ENCODE measurements at regions not wholly inside any gene's neighbourhood (a gene's known extent, or its start where the extent isn't known, plus 50 kb on each side); places are given as distances from the start of the nearest gene placed in this dataset.

GRCh38 chr2:118309257-118309945 lies 221.1 kb downstream of the INSIG2 start:
- TF ChIP-seq, protein P1, sequence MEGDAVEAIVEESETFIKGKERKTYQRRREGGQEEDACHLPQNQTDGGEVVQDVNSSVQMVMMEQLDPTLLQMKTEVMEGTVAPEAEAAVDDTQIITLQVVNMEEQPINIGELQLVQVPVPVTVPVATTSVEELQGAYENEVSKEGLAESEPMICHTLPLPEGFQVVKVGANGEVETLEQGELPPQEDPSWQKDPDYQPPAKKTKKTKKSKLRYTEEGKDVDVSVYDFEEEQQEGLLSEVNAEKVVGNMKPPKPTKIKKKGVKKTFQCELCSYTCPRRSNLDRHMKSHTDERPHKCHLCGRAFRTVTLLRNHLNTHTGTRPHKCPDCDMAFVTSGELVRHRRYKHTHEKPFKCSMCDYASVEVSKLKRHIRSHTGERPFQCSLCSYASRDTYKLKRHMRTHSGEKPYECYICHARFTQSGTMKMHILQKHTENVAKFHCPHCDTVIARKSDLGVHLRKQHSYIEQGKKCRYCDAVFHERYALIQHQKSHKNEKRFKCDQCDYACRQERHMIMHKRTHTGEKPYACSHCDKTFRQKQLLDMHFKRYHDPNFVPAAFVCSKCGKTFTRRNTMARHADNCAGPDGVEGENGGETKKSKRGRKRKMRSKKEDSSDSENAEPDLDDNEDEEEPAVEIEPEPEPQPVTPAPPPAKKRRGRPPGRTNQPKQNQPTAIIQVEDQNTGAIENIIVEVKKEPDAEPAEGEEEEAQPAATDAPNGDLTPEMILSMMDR (IDR thresholded peaks at IDR 0.05; ENCODE audit: low read length) = no peak
- no peak for TF ChIP-seq EZH2 (IDR thresholded peaks at IDR 0.05; ENCODE audit: borderline replicate concordance, low read length)
